Type B pancreatic cell (in vitro differentiated cells): ENCODE measurements at regions not wholly inside any gene's neighbourhood (a gene's known extent, or its start where the extent isn't known, plus 50 kb on each side); places are given as distances from the start of the nearest gene placed in this dataset.

Source experiments
- DNase-seq: peaks from one replicate; pipeline ENCODE4 v3.0.0; 2021; ENCODE audit warnings: mixed read lengths; ENCODE audit not compliant: unreplicated experiment; ENCODE audit errors: extremely low spot score
- H3K27ac Mint-ChIP-seq: 2 replicates; pipeline ENCODE4 v1.8.0; 2021; ENCODE audit warnings: mild to moderate bottlenecking, mixed read lengths
- H3K27me3 Mint-ChIP-seq: 2 replicates; pipeline ENCODE4 v1.8.0; 2021; ENCODE audit warnings: mixed read lengths
- H3K36me3 Mint-ChIP-seq: 2 replicates; pipeline ENCODE4 v1.8.0; 2021; ENCODE audit warnings: mixed read lengths
- H3K4me1 Mint-ChIP-seq: one replicate; pipeline ENCODE4 v1.8.0; 2021; ENCODE audit warnings: mixed read lengths; ENCODE audit not compliant: unreplicated experiment
- H3K4me3 Mint-ChIP-seq: 2 replicates; pipeline ENCODE4 v1.8.0; 2021; ENCODE audit warnings: mild to moderate bottlenecking, mixed read lengths
- H3K9me3 Mint-ChIP-seq: 2 replicates; pipeline ENCODE4 v1.8.0; 2021; ENCODE audit warnings: mixed read lengths
- CTCF ChIP-seq: fragments of 200-600 bp; sonication (generic); conservative IDR thresholded peaks from 2 replicates; pipeline ENCODE4 v1.5.0; 2021; ENCODE audit warnings: antibody characterized with exemption, mild to moderate bottlenecking

- Mint-ChIP-seq H3K4me3 (no peak overlapping the region), H3K9me3 (no peaks in the 10 kb centered on the region), H3K27ac (no peak overlapping the region), H3K4me1 (no peaks in the 10 kb centered on the region), H3K27me3 (peaks cover 34% of the 10 kb centered on the region), H3K36me3 (no peaks in the 10 kb centered on the region)
- TF ChIP-seq CTCF = no peak
- DNase-seq = no peak
These were observed 425.1 kb downstream of the FOXA2 start for GRCh38 chr20:22159276-22159675.

GRCh38 chr20:22127587-22127986, 422.1 kb downstream of the PAX1 start:
- Mint-ChIP-seq H3K4me1 (no peaks in the 10 kb centered on the region), H3K36me3 (no peaks in the 10 kb centered on the region), H3K27ac (no peak overlapping the region), H3K27me3 (no peaks in the 10 kb centered on the region), H3K9me3 (peaks cover 10% of the 10 kb centered on the region), H3K4me3 (no peak overlapping the region)
- TF ChIP-seq CTCF = no peak
- DNase-seq = no peak

- Mint-ChIP-seq H3K4me3 (no peak overlapping the region), H3K9me3 (no peaks in the 10 kb centered on the region), H3K36me3 (no peaks in the 10 kb centered on the region), H3K27ac (no peak overlapping the region), H3K4me1 (no peaks in the 10 kb centered on the region), H3K27me3 (peaks cover 58% of the 10 kb centered on the region)
- no peak for DNase-seq
- peak; percentile 77 for TF ChIP-seq CTCF
These were observed 401.0 kb downstream of the PAX1 start for GRCh38 chr20:22106308-22106938.

- DNase-seq = no peak
- H3K4me3 Mint-ChIP-seq = no peak overlapping the region
- H3K27me3 Mint-ChIP-seq = peaks cover 29% of the 10 kb centered on the region
- no peaks in the 10 kb centered on the region for H3K4me1 Mint-ChIP-seq
- H3K36me3 Mint-ChIP-seq = no peaks in the 10 kb centered on the region
- TF ChIP-seq CTCF = no peak
- H3K27ac Mint-ChIP-seq = no peak overlapping the region
- no peaks in the 10 kb centered on the region for H3K9me3 Mint-ChIP-seq
These were observed 396.1 kb downstream of the PAX1 start for GRCh38 chr20:22101606-22102005.

GRCh38 chr20:22100686-22101085, 395.2 kb downstream of the PAX1 start:
- Mint-ChIP-seq H3K27me3 (peaks cover 24% of the 10 kb centered on the region), H3K27ac (no peak overlapping the region), H3K4me1 (no peaks in the 10 kb centered on the region), H3K36me3 (no peaks in the 10 kb centered on the region), H3K9me3 (no peaks in the 10 kb centered on the region), H3K4me3 (no peak overlapping the region)
- TF ChIP-seq CTCF = no peak
- no peak for DNase-seq

- TF ChIP-seq CTCF = no peak
- peaks cover 24% of the 10 kb centered on the region for H3K27me3 Mint-ChIP-seq
- H3K4me3 Mint-ChIP-seq = no peak overlapping the region
- H3K9me3 Mint-ChIP-seq = no peaks in the 10 kb centered on the region
- DNase-seq = no peak
- H3K36me3 Mint-ChIP-seq = no peaks in the 10 kb centered on the region
- H3K4me1 Mint-ChIP-seq = no peaks in the 10 kb centered on the region
- no peak overlapping the region for H3K27ac Mint-ChIP-seq
These were observed 393.9 kb downstream of the PAX1 start for GRCh38 chr20:22099348-22099747.
